GM10847 (cell line): ENCODE measurements at regions not wholly inside any gene's neighbourhood (a gene's known extent, or its start where the extent isn't known, plus 50 kb on each side); places are given as distances from the start of the nearest gene placed in this dataset.

ENCODE experiments used
- POLR2A ChIP-seq: IDR thresholded peaks from 2 replicates; pipeline ENCODE4 v1.6.1; 2011; ENCODE audit not compliant: insufficient read length; ENCODE audit errors: extremely low read depth

DNA sequence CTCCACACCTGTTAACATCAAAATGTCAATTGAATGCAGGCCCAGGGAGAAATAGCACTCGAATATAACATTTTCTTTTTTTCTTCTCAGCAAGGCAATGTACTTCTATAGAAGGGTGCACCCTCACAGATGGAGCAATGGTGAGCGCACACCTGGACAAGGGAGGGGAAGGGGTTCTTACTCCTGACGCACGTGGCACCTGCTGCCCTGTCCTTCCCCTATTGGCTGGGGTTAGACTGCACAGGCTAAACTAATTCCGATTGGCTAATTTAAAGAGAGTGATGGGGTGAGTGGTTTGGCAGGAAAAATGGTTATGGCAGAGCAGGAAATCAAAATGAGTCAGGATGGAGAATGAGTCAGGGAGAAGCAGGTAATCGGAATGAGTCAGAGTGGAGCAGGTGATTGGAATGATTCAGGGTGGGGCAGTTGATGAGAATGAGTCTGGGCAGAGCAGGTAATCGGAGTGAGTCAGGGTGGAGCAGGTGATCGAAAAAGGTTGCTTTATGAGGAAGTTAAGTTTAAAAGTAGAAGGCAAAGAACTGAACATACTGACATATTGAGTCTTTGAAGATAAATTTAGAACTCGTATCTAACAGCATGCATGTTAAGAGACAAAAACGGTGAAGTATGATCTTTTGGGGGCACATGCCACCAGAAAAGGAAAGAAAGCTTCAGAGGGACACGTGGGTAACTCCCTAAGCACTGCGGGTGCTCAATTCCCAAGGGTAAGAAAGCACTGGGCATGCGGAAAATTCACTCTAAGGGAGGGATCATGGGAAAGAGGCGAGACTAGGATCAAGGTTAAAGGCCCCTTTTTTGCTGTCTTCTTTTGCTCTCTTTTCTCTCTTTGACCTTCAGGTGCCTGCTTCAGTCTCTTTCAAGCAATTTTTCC is 72.9 kb upstream of the GALNT15 start:
- no peak for TF ChIP-seq POLR2A

DNA sequence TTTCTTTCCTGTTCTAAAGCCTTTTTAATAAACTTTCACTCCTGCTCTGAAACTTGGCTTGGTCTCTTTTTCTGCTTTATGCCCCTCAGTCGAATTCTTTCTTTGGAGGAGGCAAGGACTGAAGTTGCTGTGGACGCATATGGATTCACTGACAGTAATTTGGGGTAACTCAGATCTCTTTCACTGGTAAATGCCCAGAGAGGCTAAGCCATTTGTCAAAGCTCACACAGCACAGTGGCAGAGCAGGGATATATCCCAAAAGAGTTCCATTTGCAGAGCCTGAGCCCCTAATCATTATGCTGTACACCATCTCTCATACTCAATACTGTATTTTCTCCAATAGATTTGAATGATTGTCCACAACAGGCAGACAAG is 72.3 kb upstream of the GALNT15 start:
- no peak for TF ChIP-seq POLR2A

DNA sequence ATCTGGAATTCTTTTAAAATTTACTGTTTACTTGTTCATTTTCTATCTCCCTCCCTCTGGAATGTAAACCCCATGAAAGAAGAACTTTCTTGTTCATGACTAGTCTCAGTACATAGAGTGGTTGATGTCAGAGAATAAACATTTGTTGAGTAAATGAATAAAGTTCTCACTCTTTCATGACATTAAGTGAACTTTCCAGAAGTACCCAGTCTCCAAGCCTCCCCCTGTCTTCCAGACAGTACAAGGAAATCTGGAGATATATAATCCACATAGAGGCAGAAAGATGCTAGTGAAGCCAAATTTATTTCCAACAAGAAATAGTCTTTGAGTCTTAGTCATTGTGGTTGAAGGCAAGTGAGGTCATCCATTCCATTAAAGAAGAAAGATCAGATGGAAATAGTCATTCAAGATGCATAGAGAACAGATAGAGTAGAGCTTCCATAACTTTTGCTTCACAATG is 71.5 kb upstream of the GALNT15 start:
- no peak for TF ChIP-seq POLR2A

DNA sequence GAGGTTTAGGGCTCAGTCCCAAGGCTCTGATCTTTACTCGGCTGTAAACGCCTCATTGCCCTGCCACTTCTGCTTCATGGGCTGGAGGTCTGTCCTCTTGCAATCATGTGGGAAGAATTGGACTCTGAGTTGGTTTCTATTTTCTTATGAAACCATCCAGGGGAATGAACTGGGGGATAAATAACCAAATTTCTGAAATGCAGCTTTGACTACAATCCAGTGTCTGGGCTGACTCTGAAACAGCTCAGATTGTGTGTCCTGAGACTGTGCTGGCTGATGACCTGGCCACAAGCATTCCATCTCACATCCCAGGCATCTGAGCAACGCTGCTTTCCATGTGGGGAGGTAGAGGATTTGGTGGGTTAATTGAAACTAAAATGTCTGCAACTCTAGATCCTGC is 71.0 kb upstream of the GALNT15 start:
- no peak for TF ChIP-seq POLR2A

DNA sequence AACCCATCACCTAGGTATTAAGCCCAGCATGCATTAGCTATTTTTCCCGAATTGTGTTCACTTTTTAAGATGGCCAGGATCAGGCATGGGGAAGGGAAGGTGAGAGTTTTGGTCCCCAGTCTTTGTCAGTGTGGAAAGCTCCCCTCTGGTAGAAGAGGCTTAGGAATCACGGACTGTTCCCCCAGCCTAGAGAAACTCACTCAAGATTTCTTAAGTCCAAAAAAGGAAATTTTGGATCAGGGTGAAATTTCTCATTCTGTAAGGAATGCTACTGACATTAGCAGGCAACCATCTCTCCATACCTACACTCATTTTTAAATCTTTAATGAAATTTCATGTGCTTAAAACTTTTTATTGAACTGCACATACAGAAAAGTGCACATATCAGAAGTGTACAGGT is 70.3 kb upstream of the GALNT15 start:
- TF ChIP-seq POLR2A = no peak

DNA sequence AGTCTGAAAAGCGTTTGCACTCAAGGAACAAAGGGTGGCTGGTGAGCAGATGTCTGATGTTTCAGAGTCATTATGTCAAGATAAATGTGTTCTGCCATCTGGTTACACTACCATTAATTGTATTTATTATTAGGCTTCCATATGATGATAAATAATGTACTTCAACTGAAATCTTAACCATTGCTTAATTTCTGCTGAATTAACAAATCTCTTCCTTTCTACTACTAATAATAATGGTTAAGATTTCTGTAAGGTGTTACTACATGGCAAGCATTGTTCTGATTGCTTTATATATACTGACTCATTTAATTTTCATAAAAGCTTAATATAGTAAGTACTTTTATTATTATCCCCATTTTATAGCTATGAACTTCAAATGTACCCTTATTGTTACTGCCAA is 68.4 kb upstream of the GALNT15 start:
- TF ChIP-seq POLR2A = no peak

DNA sequence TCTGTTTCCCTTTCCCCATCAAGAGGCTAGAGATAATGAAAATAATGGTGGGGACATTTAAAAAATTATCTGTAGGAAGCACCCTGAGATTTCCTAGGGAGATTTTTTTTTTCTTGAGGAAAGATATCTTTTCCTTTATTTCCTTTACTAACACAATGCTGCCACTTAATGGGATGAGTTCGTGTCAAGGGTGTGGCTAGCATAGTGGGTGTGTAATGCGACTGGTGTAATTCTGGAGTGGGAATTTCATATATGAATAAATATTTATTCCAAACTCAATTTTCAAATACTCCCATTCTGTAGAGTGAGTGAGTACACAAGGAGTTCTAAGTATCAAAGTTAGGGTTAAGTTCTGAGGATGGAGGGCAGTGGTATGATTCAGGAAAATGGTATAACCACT is 66.1 kb upstream of the GALNT15 start:
- no peak for TF ChIP-seq POLR2A

DNA sequence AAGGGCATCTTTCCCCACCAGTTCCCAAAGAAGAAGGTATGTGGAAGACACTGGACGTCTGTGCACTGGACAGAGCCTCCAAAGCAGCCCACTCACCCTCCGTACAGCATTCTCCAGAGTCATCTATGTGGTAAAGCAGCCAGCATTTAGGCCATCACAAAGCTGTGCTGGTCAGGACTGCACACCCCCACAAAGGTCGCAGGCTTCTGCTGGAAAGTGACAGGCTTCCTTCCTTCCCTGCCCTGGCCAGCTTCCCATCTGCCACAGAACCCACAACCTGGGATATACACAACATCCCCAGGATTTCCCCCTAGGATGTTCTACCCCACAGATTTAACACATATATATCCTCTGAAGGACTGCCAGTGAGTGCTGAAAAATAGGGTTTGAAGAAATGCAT is 64.6 kb upstream of the GALNT15 start:
- TF ChIP-seq POLR2A = no peak

DNA sequence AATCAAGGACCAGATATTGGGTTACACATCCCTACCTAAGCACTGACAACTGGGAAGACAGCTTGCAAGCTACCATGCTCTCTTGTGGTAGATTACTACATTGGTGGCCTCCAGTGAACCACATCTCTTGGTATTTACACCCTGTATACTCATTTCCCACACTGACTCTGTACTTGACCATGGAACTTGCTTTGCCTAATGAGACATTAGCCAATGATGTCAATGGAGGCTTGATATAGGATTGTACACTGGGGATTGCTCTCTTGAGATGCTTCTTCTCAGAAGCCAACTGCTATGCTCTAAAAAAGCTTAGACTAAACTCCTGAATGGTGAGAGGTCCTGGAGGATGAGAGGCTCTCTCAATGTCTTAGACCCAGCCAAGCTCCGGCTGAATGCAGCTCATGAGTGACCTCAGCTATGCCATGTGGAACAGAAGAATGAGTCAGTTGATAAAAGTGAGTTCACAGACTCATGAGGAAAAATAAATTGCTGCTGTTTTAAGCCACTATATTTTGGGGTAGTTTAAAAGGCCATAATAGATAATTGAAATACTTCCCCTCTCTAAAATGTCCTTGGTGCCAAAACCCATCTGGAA is 61.5 kb upstream of the GALNT15 start:
- TF ChIP-seq POLR2A = no peak

DNA sequence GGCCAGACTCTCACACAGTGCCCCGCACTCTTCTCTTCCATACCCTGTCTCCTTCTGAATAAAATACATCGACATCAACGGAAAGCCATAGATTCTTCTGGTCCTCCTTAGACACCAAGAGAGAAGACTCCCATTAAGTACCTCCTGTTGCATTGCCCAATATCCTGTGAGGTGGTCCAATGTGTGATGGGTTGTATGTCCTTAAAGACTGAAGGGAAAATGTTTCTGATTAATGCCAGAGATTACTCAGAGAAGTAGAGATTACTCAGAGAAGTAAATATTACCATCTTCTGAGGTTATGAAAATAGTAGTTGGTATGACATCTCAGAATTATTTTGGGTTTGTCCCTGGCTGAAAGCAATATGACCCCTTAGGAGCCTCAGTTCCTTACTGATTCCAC is 60.8 kb upstream of the GALNT15 start:
- TF ChIP-seq POLR2A = no peak

DNA sequence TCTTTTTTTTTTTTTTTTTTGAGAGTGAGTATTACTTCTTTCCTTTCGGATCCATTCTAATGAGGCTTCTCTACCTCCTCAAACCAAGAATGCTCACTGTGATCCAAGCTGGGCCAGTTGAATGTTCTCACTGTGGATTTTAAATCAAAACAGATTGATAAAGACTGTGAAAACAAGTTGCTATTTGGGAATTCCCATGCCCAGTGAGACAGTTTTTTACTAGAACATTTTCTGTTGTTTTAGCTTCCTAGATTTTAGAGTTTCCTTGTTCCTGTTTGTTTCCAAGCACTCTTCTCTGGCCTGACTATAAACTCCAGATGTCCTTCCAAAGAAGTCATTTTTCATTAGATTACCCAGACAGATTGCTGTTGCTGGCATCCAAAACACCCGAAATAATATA is 60.1 kb upstream of the GALNT15 start:
- no peak for TF ChIP-seq POLR2A

DNA sequence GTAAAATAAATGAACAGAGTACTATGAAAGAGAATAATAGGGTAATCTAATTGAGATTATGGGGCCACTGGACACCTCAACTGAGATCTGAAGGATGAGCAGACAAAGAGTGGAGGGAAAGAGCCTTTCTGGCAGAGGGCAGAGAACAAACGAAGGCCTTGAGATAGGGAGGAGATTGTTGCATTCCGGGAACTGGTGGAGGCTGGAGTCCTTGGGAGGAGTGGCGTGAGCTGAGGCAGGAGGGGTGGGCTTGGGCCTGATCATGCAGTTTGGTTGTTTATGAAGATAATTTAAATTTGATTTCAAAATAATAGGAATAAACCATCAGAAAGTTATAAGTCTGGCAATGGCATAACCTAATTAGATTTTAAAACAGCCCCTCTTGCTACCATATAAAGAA is 59.5 kb upstream of the GALNT15 start:
- no peak for TF ChIP-seq POLR2A

DNA sequence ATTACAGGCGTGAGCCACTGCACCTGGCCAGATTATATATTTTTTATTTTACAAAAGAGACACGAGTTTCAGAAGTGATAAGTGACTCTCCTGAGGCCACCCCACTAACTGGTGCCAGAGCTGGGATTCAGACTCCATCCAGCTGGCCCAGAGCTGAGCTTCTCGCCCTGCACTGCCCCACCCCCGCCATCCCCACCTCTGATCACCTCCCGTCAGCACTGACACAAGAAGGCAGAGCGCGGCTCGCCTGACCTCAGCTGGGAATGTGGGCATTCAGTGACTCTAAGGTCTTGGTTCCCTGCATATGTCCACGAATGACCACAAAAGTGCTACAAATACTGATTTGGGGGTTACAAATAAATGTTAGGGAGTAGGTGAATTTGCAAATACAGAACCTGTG is 56.1 kb upstream of the GALNT15 start:
- no peak for TF ChIP-seq POLR2A

DNA sequence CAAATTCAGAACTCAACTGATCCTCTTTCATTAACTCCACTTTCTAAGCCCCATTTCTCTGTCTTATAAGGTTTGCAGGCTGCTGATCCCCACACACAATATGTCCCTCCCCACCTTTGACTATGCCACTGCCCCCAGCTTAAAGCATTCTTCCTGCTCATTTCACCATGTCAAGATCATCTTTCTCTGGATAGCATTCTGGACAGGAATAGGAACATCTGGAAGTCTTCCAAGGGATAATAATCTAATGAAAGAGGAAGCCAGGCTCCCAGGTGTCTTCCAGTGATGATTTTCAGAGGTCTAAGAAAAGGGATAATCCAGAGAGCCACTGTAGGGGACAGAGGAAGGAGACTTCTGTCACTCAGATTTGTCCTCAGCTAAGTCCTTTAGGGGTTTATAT is 54.6 kb upstream of the GALNT15 start:
- no peak for TF ChIP-seq POLR2A

DNA sequence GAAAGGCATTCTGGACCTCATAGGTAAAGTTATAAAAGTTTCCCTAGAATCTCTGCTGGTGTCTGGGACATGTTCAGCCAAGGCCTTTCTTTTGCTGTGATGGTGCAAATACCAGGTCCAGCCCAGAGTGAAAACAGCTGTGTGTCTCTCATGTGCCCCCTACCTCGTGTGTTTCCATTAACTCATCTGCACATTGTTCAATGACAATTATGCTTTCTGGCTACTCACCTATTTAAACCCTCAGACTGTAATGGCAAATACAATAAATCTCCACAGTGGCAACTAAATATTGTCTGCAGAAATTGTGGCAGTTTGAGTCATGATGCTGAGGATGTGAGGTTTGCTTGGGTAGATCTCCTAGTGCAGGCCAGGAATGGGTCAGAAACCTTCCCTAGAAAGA is 53.1 kb upstream of the GALNT15 start:
- no peak for TF ChIP-seq POLR2A

DNA sequence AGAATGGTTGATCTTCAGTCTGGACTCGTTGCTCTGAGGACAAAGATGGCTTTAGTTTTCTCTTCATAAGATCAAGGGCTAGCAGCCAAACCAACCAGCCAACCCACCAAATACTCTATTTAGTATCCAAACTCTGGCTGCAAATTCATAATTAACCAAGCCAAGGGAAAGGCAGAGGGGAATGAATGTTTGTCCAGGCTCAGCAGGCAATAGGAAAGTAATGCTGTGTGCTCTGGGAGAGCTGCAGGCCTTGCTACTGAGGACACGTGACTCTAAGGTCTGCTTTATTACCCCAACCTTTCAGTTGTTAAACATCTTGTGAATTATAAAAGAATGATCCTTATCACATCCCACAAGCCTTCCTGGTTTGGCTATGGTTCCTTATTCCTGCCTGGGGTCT is 52.3 kb upstream of the GALNT15 start:
- no peak for TF ChIP-seq POLR2A

DNA sequence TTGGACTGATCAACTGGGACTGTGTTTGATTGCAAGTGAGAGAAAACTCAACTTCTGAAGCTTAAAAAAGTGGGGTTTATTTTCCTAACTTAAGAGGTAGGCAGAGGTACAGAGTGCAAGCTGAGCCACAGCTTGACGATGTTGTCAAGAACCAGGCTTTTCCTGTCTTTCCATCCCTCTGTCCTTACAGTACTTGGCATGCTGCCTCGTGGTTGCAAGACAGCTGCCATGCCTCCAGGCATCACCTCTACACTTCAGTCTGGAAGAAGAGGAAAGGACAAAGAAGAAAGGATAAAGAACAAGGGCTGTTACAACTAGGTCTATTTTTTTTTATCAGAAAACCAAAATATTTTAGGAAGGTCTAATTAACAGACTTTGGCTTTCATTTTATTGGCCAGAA is 51.8 kb upstream of the GALNT15 start:
- TF ChIP-seq POLR2A = no peak

DNA sequence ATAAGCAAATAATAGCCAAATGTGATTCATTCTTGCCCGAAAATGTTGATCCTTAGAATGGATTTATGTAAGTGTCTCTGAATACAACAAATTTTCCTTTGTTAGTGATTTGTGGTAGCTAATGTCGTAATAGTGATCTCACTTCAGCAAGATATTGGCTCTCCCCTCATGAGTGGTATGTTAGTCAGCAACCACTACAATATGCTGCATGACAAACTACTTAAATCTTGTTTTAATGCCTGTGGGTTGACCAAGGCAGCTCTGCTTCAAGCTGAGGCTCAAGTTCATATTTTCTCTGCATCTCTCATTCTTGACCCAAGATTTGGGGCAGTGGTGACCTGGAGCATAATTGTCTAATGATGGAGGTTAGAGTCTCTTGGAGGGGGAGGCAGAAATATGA is 49.8 kb upstream of the GALNT15 start:
- no peak for TF ChIP-seq POLR2A
